ENCODE measurements at regions not wholly inside any gene's neighbourhood (a gene's known extent, or its start where the extent isn't known, plus 50 kb on each side); places are given as distances from the start of the nearest gene placed in this dataset.

DNA sequence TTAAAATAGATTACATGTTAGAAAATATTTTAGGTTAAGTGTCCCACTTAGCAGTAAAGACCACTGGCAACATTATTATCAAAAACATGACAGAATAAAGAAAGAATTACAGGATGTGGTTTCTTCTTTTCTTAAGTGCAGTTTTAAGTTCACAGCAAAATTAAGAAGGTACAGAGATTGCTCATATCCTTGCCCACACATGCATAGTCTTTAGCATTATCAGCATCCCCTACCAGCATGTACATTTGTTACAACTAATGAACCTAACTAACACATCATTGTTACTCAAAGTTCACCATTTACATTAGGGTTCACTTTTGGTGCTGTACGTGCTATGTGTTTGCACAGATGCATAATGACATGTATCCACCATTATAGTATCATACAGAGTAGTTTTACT lies 837.7 kb upstream of the CDH9 start:
- TF ChIP-seq, protein P1, sequence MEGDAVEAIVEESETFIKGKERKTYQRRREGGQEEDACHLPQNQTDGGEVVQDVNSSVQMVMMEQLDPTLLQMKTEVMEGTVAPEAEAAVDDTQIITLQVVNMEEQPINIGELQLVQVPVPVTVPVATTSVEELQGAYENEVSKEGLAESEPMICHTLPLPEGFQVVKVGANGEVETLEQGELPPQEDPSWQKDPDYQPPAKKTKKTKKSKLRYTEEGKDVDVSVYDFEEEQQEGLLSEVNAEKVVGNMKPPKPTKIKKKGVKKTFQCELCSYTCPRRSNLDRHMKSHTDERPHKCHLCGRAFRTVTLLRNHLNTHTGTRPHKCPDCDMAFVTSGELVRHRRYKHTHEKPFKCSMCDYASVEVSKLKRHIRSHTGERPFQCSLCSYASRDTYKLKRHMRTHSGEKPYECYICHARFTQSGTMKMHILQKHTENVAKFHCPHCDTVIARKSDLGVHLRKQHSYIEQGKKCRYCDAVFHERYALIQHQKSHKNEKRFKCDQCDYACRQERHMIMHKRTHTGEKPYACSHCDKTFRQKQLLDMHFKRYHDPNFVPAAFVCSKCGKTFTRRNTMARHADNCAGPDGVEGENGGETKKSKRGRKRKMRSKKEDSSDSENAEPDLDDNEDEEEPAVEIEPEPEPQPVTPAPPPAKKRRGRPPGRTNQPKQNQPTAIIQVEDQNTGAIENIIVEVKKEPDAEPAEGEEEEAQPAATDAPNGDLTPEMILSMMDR (IDR thresholded peaks at IDR 0.05) = no peak
- no peak for TF ChIP-seq POLR2A (IDR thresholded peaks at IDR 0.05)
